ENCODE measurements at regions not wholly inside any gene's neighbourhood (a gene's known extent, or its start where the extent isn't known, plus 50 kb on each side); places are given as distances from the start of the nearest gene placed in this dataset.

- H3K9ac ChIP-seq (ENCODE audit: low read depth in 1 of 2, low read length in 2 of 2) = no peak overlapping the region
- WGBS = 65% methylated on average over 4 of the region's 4 CpGs
- H3K27me3 ChIP-seq (ENCODE audit: control insufficient read depth in 4 of 4, insufficient read depth in 4 of 4, low read length in 3 of 4) = no peaks in the 10 kb centered on the region
- H3K27ac ChIP-seq (ENCODE audit: low read depth in 1 of 2, low read length in 2 of 2) = no peak overlapping the region
- no peaks in the 10 kb centered on the region for H3K4me1 ChIP-seq (ENCODE audit: control insufficient read depth in 4 of 4, insufficient read depth in 4 of 4, low read length in 3 of 4)
- H3K9me3 ChIP-seq (ENCODE audit: control insufficient read depth in 4 of 4, low read length in 3 of 4) = no peaks in the 10 kb centered on the region
- TF ChIP-seq RXRA (IDR thresholded peaks at IDR 0.05) = no peak
- no peak for TF ChIP-seq REST (IDR thresholded peaks at IDR 0.05)
- TF ChIP-seq TAF1 (conservative IDR thresholded peaks at IDR 0.05) = no peak
- H3K4me3 ChIP-seq (ENCODE audit: low read depth in 1 of 3, low read length in 3 of 3) = no peak overlapping the region
- H3K36me3 ChIP-seq (ENCODE audit: control insufficient read depth in 4 of 4, insufficient read depth in 3 of 4, low read depth in 1 of 4, low read length in 3 of 4) = no peaks in the 10 kb centered on the region
- no peak for DNase-seq (ENCODE audit: low spot score)
Observed at GRCh38 chr3:177647876-177648275, 450.6 kb upstream of the TBL1XR1 start.

GRCh38 chr3:177652556-177653291 is 455.4 kb upstream of the TBL1XR1 start:
- H3K9ac ChIP-seq (ENCODE audit: low read depth in 1 of 2, low read length in 2 of 2) = no peak overlapping the region
- no peaks in the 10 kb centered on the region for H3K27me3 ChIP-seq (ENCODE audit: control insufficient read depth in 4 of 4, insufficient read depth in 4 of 4, low read length in 3 of 4)
- H3K4me1 ChIP-seq (ENCODE audit: control insufficient read depth in 4 of 4, insufficient read depth in 4 of 4, low read length in 3 of 4) = no peaks in the 10 kb centered on the region
- no peak overlapping the region for H3K27ac ChIP-seq (ENCODE audit: low read depth in 1 of 2, low read length in 2 of 2)
- no peaks in the 10 kb centered on the region for H3K9me3 ChIP-seq (ENCODE audit: control insufficient read depth in 4 of 4, low read length in 3 of 4)
- no peak for TF ChIP-seq CTCF (IDR thresholded peaks at IDR 0.05; ENCODE audit: low read depth, low read length, missing input control)
- no peak for TF ChIP-seq JUND (IDR thresholded peaks at IDR 0.05)
- TF ChIP-seq EGR1 (IDR thresholded peaks at IDR 0.05; ENCODE audit: low read depth in 2 of 2) = no peak
- TF ChIP-seq FOXA2 (IDR thresholded peaks at IDR 0.05) = no peak
- TF ChIP-seq SP1 (IDR thresholded peaks at IDR 0.05) = no peak
- no peak for TF ChIP-seq FOXA1 (IDR thresholded peaks at IDR 0.05)
- no peak for TF ChIP-seq RAD21 (IDR thresholded peaks at IDR 0.05)
- no peak for TF ChIP-seq NR2F2 (IDR thresholded peaks at IDR 0.05)
- TF ChIP-seq YY1 (IDR thresholded peaks at IDR 0.05) = no peak
- TF ChIP-seq REST (IDR thresholded peaks at IDR 0.05) = no peak
- 89% methylated on average over 5 of the region's 5 CpGs for WGBS
- no peak overlapping the region for H3K4me3 ChIP-seq (ENCODE audit: low read depth in 1 of 3, low read length in 3 of 3)
- DNase-seq (ENCODE audit: low spot score) = no peak
- no peaks in the 10 kb centered on the region for H3K36me3 ChIP-seq (ENCODE audit: control insufficient read depth in 4 of 4, insufficient read depth in 3 of 4, low read depth in 1 of 4, low read length in 3 of 4)
